HuH-7 (cell line): ENCODE measurements at regions not wholly inside any gene's neighbourhood (a gene's known extent, or its start where the extent isn't known, plus 50 kb on each side); places are given as distances from the start of the nearest gene placed in this dataset.

Experiments used
- DNase-seq: peaks from one replicate; pipeline ENCODE4 v3.0.0; 2011; ENCODE audit warnings: low spot score

DNA sequence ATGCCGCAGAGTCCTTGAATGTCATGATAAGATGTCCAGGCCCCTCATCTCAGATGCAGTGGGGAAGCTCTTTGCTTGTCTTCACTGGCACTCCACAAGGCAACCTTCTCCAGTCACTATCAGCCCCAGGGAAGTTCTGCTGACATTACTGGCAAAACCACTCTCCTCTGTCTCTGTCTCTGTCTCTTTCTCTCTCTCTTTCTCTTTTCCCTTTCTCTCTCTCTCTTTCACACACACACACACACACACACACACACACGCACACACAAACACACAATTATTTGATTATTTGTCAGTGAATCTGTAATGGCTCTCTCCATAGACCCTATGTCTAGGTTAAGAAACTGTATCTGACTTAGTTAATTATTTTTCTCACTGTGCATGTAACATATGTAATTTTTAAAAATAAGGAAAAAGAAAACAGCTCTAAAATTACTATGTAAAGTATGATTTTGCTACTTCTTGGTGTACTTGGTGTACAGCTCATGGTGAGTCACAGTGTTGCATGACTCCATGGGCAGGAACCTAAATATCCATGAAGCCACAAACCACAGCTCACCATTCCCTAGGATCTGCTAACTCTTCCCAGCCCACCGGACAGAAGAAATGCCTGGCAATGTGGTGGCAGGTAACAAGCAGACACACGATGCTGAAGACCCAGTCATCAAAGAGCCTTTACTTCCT lies 594.9 kb upstream of the ID2 start:
- DNase-seq, result no peak

- no peak for DNase-seq
Measured at GRCh38 chr2:8087480-8087840, 594.4 kb upstream of the ID2 start.

DNA sequence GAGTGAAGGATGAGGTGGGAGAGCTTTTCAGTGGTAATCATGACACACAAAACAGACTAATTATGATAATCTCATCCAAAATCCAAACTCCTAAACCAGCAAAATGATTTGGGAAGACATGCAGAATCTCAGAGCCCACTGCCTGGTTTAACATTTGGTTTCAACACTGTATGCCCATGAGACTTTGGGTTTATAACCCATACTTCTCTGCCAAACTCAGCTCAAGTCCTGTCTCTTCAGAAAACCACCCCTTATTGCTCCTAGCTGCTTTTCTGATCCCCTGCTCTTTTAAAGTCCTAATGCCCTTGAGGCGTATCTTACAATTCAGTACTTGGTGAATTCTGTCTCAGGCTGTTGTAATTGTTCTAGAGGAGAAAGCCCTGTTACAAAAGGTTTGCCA lies 593.0 kb upstream of the ID2 start:
- no peak for DNase-seq

GRCh38 chr2:8089596-8089995 lies 592.3 kb upstream of the ID2 start:
- no peak for DNase-seq

DNA sequence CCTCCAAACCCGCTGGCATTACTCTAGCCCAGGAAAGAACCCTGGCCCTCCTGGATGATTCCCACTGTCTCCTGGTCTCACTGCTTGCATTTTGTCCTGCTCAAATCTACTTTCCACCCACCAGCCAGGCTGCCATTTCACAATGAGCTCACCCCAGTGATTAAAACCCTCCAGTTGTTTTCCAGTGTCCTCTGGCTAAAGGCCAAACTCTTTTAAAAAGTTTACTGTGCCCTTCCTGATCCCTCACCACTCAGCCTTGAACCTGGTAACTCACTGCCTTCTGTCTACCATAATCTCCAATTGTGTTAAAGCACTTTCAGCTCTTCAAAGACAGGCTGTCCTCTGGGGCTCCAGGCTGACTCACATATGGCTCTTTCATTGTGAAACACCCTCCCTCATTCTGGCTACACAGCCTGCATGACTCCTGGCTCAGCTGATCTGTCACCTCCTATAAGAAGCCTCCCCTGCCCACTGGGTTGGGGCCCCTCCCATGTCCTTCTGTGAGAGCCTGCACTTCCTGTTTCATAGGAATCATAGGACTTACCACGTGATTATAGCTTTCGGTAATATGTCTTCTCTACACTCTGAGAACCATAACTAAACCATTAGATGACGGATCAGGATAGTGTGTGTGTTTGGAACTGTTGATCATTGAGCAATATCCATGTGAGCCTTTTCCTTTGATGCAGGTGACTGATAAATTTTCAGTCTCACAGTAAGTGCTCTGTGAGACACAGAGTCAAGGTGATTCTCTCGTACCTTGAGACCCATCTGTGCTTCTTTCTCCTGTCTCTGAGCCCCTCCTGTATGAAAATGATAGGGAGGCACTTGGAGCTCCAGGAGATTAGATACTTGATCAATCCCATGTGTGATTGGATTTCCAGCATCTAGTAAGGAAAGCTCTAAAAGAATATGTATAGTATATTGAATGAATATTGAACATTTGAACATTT lies 590.8 kb upstream of the ID2 start:
- DNase-seq, result peak; percentile 59

DNA sequence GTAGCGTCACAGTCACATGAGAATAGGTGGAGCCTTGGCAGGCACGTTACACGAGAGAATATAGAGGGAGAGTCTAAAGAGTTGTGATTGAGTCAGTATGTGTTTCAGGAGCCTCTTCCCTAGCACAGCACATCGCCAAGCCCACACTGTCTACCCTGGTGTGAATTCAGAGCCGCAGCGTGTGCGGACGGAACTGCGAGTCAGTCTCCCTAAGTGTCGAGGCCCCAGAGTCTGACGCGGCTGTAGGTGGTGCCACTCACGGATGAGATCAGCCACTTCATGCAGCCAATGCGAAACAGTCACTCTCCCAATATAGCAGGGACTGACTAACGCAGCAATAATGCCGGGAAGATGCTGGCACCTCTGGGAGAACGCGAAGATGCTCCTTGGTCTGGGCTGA lies 587.3 kb upstream of the ID2 start:
- no peak for DNase-seq

DNA sequence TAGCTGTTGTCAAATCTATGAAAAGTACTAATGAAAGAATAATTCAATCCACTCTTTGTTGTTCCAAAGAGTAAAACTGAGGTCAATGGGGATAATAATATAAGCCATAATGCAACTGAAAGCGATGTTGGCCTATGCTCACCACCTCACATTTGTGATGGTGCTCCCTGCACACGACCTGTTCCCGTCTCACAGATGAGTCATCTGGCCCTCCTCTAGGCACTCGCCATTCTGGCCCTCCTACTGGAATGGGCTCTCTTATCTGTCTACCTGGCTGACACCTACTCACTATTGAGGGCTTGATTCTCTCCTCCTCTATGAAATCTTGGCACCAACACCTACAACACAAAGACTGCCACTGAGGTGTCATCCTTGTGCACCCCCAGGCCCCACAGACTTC lies 585.9 kb upstream of the ID2 start:
- DNase-seq, result no peak

DNA sequence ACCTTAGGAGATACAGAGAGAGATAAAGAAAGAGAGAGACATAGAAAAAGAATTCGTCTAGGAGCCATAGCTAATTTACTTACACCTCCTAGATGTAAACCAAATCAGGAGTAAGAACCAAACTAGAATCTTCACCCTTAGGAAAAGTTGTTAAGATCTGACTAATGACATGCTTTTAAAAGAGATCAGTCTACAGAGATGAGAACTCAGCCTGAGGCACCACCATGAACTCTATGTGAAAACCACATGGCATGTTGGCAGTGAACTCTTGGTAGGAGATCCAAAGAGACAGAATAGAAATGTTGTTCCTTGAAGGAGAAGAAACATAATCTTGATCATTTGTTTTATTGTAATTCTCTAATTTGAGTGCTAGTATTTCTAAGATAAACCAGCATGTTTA lies 585.4 kb upstream of the ID2 start:
- no peak for DNase-seq

DNA sequence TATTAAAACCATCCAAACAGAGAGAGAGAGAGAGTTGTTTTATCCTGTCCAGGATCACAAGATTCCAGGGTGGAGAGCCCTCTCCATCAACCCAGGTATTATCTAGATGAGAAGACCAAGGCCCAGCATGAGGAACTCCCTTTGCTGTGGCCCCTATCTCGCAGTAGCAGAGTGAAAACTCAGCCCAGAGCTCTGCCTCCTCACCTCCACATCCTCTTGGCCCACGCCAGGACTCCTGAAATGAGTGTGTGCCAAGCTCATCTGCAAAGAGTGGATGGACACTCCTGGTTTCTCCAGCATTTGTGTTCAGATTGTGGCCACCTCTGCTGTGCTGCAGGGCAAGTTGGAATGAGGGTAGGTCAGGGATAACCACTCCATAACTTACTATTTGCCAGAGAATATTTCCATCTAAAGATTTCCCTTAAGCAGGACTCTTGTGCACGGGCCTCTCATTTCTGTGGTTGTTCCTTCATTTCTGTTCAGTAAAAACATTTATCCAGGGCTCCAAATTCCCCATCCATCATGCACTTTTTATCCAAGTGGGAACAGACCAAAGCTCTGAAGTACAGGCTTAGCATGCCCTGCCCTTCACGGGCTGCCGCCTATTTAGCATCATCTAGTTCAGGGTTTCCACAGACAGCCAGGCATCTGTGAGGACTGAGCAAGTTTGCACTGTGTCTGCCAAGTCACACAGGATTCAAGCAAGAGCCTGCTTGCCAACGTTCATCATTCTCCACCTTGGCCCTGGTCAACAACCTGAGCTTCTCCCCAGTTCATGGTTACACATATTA lies 583.2 kb upstream of the ID2 start:
- DNase-seq, result no peak

- no peak for DNase-seq
Measured at GRCh38 chr2:8099267-8099582, 582.6 kb upstream of the ID2 start.

DNA sequence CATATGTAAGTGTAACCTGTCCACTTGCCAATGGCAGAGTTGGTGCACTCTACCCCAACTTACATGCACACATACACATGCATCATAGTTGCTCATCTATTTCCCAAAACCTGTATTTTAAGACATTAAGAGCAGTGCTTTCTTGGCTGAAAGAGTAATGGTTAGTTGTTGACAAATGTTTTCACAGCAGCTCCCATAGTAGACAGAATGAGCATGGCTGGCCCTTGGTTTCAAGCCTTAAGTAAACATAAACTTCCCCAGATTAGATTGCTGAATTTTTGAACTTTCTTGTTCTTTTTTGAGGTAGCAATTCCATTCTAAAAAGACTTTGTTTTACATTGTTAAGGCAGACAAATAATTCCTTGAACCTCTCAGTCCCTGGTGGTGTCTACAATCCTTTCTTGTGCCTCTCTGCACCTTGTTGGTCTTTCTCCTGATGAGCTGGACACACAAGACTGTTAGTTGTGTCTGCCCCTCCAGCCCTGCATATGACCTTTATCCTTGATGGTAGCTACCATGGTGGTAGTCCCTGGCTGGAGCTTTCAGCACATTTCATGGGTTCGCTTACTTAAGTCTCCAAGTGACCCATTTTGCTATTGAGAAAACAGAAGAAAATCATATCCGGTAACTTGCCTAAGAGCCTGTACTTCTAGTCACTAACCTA lies 580.1 kb upstream of the ID2 start:
- no peak for DNase-seq

GRCh38 chr2:8102470-8102869 lies 579.4 kb upstream of the ID2 start:
- DNase-seq, result no peak

GRCh38 chr2:8103085-8103708 lies 578.7 kb upstream of the ID2 start:
- DNase-seq, result no peak

DNA sequence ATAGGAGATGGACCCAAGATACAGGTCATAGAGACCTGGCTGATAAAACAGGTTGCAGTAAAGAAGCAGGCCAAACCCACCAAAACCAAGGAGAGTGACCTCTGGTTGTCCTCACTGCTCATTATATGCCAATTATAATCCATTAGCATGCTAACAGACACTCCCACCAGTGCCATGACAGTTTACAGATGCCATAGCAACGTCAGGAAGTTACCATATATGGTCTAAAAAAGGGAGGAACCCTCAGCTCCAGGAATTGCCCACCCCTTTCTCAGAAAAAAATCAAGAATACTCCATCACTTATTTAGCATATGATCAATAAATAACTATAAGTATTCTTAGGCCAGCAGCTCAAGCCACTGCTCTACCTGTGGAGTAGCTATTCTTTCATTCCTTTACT lies 574.7 kb upstream of the ID2 start:
- DNase-seq, result no peak

DNA sequence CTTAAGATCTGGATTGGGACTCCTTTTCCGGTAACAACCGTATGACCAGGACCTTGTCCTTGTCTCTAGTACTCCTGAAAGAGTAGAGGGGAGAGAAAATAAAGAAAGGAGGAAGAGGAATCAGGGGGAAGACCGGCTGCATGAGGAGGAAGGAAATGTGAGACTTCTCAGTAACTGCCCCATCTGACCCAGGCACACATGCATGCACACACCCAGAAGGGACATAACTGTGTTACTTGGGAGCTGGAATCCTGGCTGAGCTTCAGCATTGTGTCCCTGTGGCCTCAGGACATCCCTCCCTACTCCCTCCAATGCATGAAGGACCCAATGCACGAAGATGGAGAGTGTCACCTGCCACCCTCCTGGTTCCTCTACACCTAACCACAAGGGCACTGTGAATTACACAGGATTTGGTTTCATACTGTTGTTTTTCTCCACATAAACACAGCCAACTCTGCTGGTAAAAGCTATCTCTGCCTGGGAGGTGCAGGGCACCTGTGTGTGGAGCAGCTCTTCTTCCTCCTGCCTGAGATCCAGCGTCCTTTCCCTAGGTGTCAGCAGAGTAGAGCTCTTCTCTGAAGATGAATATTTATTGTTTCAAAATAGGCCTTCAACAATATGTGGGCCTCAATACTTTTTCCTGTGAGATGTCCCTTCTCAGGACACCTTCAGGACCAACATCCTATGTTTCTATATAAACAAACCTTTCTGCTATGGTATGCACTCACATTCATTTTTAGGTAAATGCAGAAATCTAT lies 574.1 kb upstream of the ID2 start:
- no peak for DNase-seq

DNA sequence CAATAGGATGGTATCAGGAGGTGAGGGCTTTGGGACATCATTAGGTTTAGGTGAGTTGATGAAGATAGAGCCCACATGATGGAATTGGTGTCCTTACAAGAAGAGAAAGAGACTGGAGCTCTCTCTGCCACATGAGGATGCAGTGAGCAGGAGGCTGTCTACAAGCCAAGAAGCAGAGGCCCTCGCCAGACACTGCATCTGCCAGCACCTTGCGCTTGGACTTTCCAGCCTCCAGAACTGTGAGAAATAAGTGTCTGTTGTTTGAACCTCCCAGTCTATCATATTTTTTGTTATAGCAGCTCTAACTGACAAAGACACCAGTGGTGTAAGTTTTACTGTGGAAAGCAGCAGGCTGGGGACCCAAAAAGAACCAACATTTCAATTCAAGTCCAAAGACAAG lies 571.1 kb upstream of the ID2 start:
- no peak for DNase-seq

GRCh38 chr2:8111193-8111592 lies 570.7 kb upstream of the ID2 start:
- no peak for DNase-seq

- DNase-seq, result no peak
Measured at GRCh38 chr2:8115456-8115855, 566.4 kb upstream of the ID2 start.

DNA sequence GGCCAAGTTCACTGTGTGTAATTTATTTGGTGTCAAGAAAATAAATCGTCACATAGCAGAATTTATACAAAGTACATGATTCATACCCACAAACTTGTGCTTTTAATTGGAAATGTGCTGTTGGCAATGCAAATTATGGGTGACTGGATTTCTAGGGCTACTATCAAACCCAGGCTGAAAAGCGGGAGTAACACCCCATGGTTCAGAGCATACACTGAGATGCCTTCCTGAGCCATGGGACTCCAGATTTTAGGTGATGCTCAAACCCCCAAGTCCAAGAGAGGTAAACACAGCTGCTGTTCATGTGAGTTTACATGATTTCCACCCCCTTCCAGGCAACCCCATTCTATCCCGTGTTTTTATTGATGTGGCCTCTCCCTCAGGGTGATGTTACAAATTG lies 565.9 kb upstream of the ID2 start:
- DNase-seq, result no peak

- no peak for DNase-seq
Measured at GRCh38 chr2:8116661-8117060, 565.2 kb upstream of the ID2 start.
